ENCODE measurements at regions not wholly inside any gene's neighbourhood (a gene's known extent, or its start where the extent isn't known, plus 50 kb on each side); places are given as distances from the start of the nearest gene placed in this dataset.

- H3K79me2 ChIP-seq (ENCODE audit: low read length) = peaks cover 23% of the 10 kb centered on the region
- H3K27me3 ChIP-seq (ENCODE audit: low read depth, low read length) = no peaks in the 10 kb centered on the region
- H3K4me2 ChIP-seq (ENCODE audit: low read length) = no peak overlapping the region
- peaks cover 14% of the 10 kb centered on the region for H3K36me3 ChIP-seq (replicated peaks; ENCODE audit: low read depth, low read length)
- no peak overlapping the region for H2AFZ ChIP-seq (ENCODE audit: low read depth, low read length)
- TF ChIP-seq, protein P1, sequence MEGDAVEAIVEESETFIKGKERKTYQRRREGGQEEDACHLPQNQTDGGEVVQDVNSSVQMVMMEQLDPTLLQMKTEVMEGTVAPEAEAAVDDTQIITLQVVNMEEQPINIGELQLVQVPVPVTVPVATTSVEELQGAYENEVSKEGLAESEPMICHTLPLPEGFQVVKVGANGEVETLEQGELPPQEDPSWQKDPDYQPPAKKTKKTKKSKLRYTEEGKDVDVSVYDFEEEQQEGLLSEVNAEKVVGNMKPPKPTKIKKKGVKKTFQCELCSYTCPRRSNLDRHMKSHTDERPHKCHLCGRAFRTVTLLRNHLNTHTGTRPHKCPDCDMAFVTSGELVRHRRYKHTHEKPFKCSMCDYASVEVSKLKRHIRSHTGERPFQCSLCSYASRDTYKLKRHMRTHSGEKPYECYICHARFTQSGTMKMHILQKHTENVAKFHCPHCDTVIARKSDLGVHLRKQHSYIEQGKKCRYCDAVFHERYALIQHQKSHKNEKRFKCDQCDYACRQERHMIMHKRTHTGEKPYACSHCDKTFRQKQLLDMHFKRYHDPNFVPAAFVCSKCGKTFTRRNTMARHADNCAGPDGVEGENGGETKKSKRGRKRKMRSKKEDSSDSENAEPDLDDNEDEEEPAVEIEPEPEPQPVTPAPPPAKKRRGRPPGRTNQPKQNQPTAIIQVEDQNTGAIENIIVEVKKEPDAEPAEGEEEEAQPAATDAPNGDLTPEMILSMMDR (IDR thresholded peaks at IDR 0.05; ENCODE audit: low read depth, low read length) = no peak
- TF ChIP-seq EZH2phosphoT487 (IDR thresholded peaks at IDR 0.05; ENCODE audit: low read depth) = no peak
- H3K4me1 ChIP-seq (ENCODE audit: low read length) = no peaks in the 10 kb centered on the region
- H3K4me3 ChIP-seq (ENCODE audit: low read length) = no peak overlapping the region
- peaks cover 34% of the 10 kb centered on the region for H4K20me1 ChIP-seq (ENCODE audit: insufficient read depth, low read length)
- no peak overlapping the region for H3K9ac ChIP-seq (ENCODE audit: low read length)
- H3K27ac ChIP-seq (ENCODE audit: low read length) = no peak overlapping the region
- H3K9me3 ChIP-seq (ENCODE audit: insufficient read depth, low read length) = no peaks in the 10 kb centered on the region
Measured at GRCh38 chr12:24069532-24070395, 120.3 kb upstream of the SOX5 start.

GRCh38 chr12:24066865-24067264 lies 117.4 kb upstream of the SOX5 start:
- Histone ChIP-seq H3K36me3 (replicated peaks; ENCODE audit: low read depth, low read length) (peaks cover 12% of the 10 kb centered on the region), H4K20me1 (ENCODE audit: insufficient read depth, low read length) (peaks cover 37% of the 10 kb centered on the region), H3K4me3 (ENCODE audit: low read length) (no peak overlapping the region), H3K79me2 (ENCODE audit: low read length) (peaks cover 31% of the 10 kb centered on the region), H3K4me2 (ENCODE audit: low read length) (no peak overlapping the region), H3K4me1 (ENCODE audit: low read length) (no peaks in the 10 kb centered on the region), H3K9ac (ENCODE audit: low read length) (no peak overlapping the region), H3K27ac (ENCODE audit: low read length) (no peak overlapping the region), H3K9me3 (ENCODE audit: insufficient read depth, low read length) (no peaks in the 10 kb centered on the region), H3K27me3 (ENCODE audit: low read depth, low read length) (no peaks in the 10 kb centered on the region), H2AFZ (ENCODE audit: low read depth, low read length) (no peak overlapping the region)
- no peak for TF ChIP-seq EZH2phosphoT487 (IDR thresholded peaks at IDR 0.05; ENCODE audit: low read depth)
- TF ChIP-seq, protein P1 (IDR thresholded peaks at IDR 0.05; ENCODE audit: low read depth, low read length) = no peak

- Histone ChIP-seq H2AFZ (ENCODE audit: low read depth, low read length) (no peak overlapping the region), H3K4me3 (ENCODE audit: low read length) (no peak overlapping the region), H3K79me2 (ENCODE audit: low read length) (peaks cover 34% of the 10 kb centered on the region), H3K27me3 (ENCODE audit: low read depth, low read length) (no peaks in the 10 kb centered on the region), H3K4me1 (ENCODE audit: low read length) (no peaks in the 10 kb centered on the region), H4K20me1 (ENCODE audit: insufficient read depth, low read length) (peaks cover 45% of the 10 kb centered on the region), H3K4me2 (ENCODE audit: low read length) (no peak overlapping the region), H3K27ac (ENCODE audit: low read length) (no peak overlapping the region), H3K9me3 (ENCODE audit: insufficient read depth, low read length) (no peaks in the 10 kb centered on the region), H3K36me3 (replicated peaks; ENCODE audit: low read depth, low read length) (peaks cover 10% of the 10 kb centered on the region), H3K9ac (ENCODE audit: low read length) (no peak overlapping the region)
- TF ChIP-seq EZH2phosphoT487 (IDR thresholded peaks at IDR 0.05; ENCODE audit: low read depth) = no peak
- TF ChIP-seq, protein P1 (IDR thresholded peaks at IDR 0.05; ENCODE audit: low read depth, low read length) = no peak
Measured at GRCh38 chr12:24066097-24066496, 116.6 kb upstream of the SOX5 start.

DNA sequence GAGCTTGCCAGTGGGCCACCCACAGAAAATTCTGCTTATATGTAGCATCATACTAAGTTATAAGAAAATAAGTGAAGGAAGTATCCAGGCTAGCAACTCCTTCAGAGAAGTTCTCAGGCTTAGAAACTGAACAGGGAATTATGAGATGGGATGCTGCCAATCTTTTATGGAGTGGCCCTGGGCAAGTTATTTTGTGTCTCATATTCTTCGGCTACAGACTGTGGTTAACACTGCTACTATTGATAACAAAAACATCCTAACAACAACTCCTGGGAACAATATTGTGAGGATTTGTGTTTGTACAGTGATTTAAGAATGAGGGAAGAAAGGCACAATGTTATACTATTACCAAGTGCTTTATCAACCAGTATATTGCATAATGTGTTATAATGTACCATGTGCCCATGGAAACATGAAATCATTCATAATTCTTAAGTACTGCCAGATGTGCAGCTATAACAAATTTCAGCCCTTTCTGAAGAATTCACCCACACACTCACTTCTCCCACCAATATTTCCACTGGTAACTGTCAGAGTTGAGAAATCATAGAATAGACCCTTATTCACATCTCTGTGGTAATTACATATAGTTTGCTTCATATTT lies 113.3 kb upstream of the SOX5 start:
- no peak overlapping the region for H3K27ac ChIP-seq (ENCODE audit: low read length)
- H3K36me3 ChIP-seq (replicated peaks; ENCODE audit: low read depth, low read length) = peaks cover 3% of the 10 kb centered on the region
- H4K20me1 ChIP-seq (ENCODE audit: insufficient read depth, low read length) = peaks cover 65% of the 10 kb centered on the region
- no peak overlapping the region for H2AFZ ChIP-seq (ENCODE audit: low read depth, low read length)
- no peak for TF ChIP-seq EZH2phosphoT487 (IDR thresholded peaks at IDR 0.05; ENCODE audit: low read depth)
- TF ChIP-seq, protein P1 (IDR thresholded peaks at IDR 0.05; ENCODE audit: low read depth, low read length) = no peak
- H3K27me3 ChIP-seq (ENCODE audit: low read depth, low read length) = no peaks in the 10 kb centered on the region
- peaks cover 47% of the 10 kb centered on the region for H3K79me2 ChIP-seq (ENCODE audit: low read length)
- no peak overlapping the region for H3K4me2 ChIP-seq (ENCODE audit: low read length)
- no peaks in the 10 kb centered on the region for H3K9me3 ChIP-seq (ENCODE audit: insufficient read depth, low read length)
- no peak overlapping the region for H3K9ac ChIP-seq (ENCODE audit: low read length)
- H3K4me3 ChIP-seq (ENCODE audit: low read length) = no peak overlapping the region
- no peaks in the 10 kb centered on the region for H3K4me1 ChIP-seq (ENCODE audit: low read length)

All from OCI-LY3 (cell line).